HFFc6 (cell line): ENCODE measurements at regions not wholly inside any gene's neighbourhood (a gene's known extent, or its start where the extent isn't known, plus 50 kb on each side); places are given as distances from the start of the nearest gene placed in this dataset.

Experiments
- DNase-seq: peaks from one replicate; pipeline ENCODE4 v3.0.0-alpha.2; 2018
- H3K27ac Mint-ChIP-seq: 2 replicates; pipeline ENCODE4 v1.8.0; 2020; ENCODE audit warnings: mild to moderate bottlenecking, mixed read lengths
- H3K27me3 Mint-ChIP-seq: 2 replicates; pipeline ENCODE4 v1.8.0; 2021; ENCODE audit warnings: mild to moderate bottlenecking, moderate library complexity, mixed read lengths; ENCODE audit not compliant: insufficient read depth
- H3K36me3 Mint-ChIP-seq: 2 replicates; pipeline ENCODE4 v1.8.0; 2021; ENCODE audit warnings: low read depth, mixed read lengths
- H3K4me1 Mint-ChIP-seq: 2 replicates; pipeline ENCODE4 v1.8.0; 2020; ENCODE audit warnings: low read depth, mixed read lengths
- H3K4me3 Mint-ChIP-seq: 2 replicates; pipeline ENCODE4 v1.8.0; 2020; ENCODE audit warnings: mild to moderate bottlenecking, moderate library complexity, mixed read lengths
- H3K9me3 Mint-ChIP-seq: 2 replicates; pipeline ENCODE4 v1.8.0; 2020; ENCODE audit warnings: mild to moderate bottlenecking, mixed read lengths
- CTCF ChIP-seq: fragments of 200-600 bp; sonication (generic); IDR thresholded peaks from 2 replicates; pipeline ENCODE4 v1.5.0; 2021; ENCODE audit warnings: antibody characterized with exemption, mild to moderate bottlenecking

- Mint-ChIP-seq H3K36me3 (no peaks in the 10 kb centered on the region), H3K9me3 (no peaks in the 10 kb centered on the region), H3K27ac (no peak overlapping the region), H3K27me3 (no peaks in the 10 kb centered on the region; the same call in none of the 2 replicates), H3K4me3 (no peak overlapping the region), H3K4me1 (no peaks in the 10 kb centered on the region)
- DNase-seq: no peak
- no peak for TF ChIP-seq CTCF
These were observed 217.7 kb upstream of the HAND2 start for GRCh38 chr4:173747537-173748257.

GRCh38 chr4:173746424-173746823, 216.4 kb upstream of the HAND2 start:
- no peak overlapping the region for H3K4me3 Mint-ChIP-seq
- no peaks in the 10 kb centered on the region for H3K9me3 Mint-ChIP-seq
- TF ChIP-seq CTCF: no peak
- no peak overlapping the region for H3K27ac Mint-ChIP-seq
- H3K4me1 Mint-ChIP-seq: no peaks in the 10 kb centered on the region
- H3K27me3 Mint-ChIP-seq: no peaks in the 10 kb centered on the region; the same call in none of the 2 replicates
- no peak for DNase-seq
- no peaks in the 10 kb centered on the region for H3K36me3 Mint-ChIP-seq

- Mint-ChIP-seq H3K27me3 (no peaks in the 10 kb centered on the region; the same call in none of the 2 replicates), H3K36me3 (no peaks in the 10 kb centered on the region), H3K4me3 (no peak overlapping the region), H3K9me3 (no peaks in the 10 kb centered on the region), H3K27ac (no peak overlapping the region), H3K4me1 (no peaks in the 10 kb centered on the region)
- TF ChIP-seq CTCF: no peak
- no peak for DNase-seq
These were observed 215.7 kb upstream of the HAND2 start for GRCh38 chr4:173745765-173746164.

GRCh38 chr4:173736840-173737239, 206.8 kb upstream of the HAND2 start:
- Mint-ChIP-seq H3K4me1 (no peaks in the 10 kb centered on the region), H3K27me3 (no peaks in the 10 kb centered on the region), H3K4me3 (no peak overlapping the region), H3K9me3 (peaks cover 7% of the 10 kb centered on the region; the same call in 1 of the 2 replicates), H3K27ac (no peak overlapping the region), H3K36me3 (no peaks in the 10 kb centered on the region)
- no peak for TF ChIP-seq CTCF
- no peak for DNase-seq

- Mint-ChIP-seq H3K9me3 (peaks cover 7% of the 10 kb centered on the region; the same call in 1 of the 2 replicates), H3K27me3 (no peaks in the 10 kb centered on the region), H3K27ac (no peak overlapping the region), H3K36me3 (no peaks in the 10 kb centered on the region), H3K4me3 (no peak overlapping the region), H3K4me1 (no peaks in the 10 kb centered on the region)
- TF ChIP-seq CTCF: no peak
- no peak for DNase-seq
These were observed 205.6 kb upstream of the HAND2 start for GRCh38 chr4:173735585-173735984.
